ENCODE measurements at regions not wholly inside any gene's neighbourhood (a gene's known extent, or its start where the extent isn't known, plus 50 kb on each side); places are given as distances from the start of the nearest gene placed in this dataset.
"Not testable (repeated sequence)": the region's sequence is repeated elsewhere in the genome, so short reads cannot be mapped to it uniquely, and the experiment has no call there.

DNA sequence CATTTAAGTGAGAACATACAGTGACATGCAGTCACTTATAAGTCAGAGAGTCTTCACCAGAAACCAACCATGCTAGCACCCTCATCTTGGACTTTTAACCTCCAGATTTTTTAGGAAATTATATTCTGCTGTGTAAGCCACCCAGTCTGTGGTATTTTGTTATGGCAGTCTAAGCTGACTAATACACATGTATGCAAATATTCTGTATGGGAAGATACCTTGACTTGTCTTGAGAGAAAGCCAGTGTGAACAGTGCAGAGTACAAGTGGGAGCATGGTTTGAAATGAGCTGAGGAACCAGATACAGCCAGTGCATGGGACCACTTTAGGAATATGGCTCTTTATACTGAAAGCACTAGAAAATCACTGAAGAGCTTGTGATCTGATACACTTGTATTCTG, 110.4 kb upstream of the MAP9 start:
- DNase-seq (ENCODE audit: extremely low spot score, insufficient read length, low read depth) (no peak), FAIRE-seq (no peak)

DNA sequence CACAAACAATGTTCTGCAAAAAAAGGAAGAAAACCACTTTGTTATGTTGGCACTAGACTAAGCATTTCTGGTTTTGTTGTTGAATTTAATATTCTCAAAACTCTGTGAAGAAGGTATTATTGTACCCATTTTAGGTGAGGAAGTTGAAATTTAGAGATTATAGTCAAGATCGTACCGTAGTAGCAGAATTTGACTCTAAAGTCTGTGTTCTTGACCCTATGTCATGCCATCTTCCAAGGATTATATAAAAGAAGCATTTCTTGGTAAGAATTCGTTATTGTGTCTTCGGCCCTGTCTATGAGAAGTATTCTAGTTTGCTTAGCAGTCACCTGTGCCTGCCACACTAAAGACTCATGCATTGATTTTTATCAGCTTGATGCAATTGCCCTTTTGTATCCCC, 104.4 kb upstream of the MAP9 start:
- FAIRE-seq = no peak

DNA sequence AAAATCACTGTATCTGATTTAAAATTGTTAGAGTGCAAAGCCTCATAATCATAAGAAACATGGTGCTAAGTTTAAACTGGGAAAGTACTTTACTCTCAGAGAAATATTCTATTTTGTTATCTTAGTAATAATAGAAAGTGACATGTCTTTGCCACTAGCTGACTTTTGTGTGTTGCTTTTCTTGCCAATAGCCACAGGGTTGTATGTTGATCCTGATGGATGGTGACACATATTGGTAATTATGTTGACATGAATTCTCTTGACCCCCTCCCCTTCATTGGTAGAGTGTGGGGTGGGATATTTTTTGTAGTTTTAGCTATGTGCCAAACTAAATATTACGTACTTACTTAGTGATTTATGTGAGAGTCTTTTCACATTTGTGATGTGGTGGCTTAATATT, 103.1 kb upstream of the MAP9 start:
- no peak for FAIRE-seq
- DNase-seq (ENCODE audit: extremely low spot score, insufficient read length, low read depth) = no peak

More for the DNA sequence above, 104.4 kb upstream of the MAP9 start:
- DNase-seq (ENCODE audit: extremely low spot score, insufficient read length, low read depth) = no peak

DNA sequence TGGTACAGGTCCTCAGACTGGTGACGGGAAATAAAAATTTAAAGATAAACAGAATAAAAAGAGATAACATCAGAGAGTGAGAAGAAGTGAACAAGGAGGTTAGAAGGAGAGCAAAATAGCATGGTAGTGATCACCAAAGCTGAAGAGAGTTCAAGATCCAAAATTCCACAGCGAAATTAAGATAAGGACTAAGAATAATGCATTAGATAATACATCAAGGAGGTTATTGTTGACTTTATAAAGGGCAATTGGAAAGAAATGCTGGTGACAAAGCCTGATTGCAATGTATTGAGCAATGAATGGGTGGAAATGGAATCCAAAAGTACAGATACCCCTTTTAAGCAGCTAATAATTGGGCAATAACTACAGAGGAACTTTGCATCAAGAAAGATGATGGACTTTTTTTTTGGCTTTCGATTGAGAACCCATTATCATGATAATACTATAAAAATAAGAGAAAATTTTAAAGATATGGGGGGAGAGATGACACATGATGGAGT, 101.6 kb upstream of the MAP9 start:
- DNase-seq (ENCODE audit: extremely low spot score, insufficient read length, low read depth) (no peak), FAIRE-seq (no peak)

DNA sequence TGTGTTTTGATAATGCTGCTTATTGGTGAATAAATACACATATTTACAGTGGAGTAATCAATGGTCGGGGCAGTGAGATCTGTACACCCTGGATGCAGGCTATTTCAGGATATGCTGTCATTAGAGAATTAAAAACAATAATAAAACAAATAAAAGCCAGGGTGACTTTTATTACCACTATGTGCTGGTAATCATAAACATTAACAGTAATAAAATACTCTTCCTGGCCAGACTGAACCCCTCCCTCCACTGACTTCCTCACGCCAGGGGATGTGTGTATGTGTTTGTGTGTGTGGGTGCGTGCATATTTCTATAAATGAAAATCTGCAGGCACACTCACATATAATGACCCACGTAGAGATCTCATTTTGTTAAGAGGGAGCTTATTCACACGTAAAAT, 98.0 kb upstream of the MAP9 start:
- no peak for FAIRE-seq

DNA sequence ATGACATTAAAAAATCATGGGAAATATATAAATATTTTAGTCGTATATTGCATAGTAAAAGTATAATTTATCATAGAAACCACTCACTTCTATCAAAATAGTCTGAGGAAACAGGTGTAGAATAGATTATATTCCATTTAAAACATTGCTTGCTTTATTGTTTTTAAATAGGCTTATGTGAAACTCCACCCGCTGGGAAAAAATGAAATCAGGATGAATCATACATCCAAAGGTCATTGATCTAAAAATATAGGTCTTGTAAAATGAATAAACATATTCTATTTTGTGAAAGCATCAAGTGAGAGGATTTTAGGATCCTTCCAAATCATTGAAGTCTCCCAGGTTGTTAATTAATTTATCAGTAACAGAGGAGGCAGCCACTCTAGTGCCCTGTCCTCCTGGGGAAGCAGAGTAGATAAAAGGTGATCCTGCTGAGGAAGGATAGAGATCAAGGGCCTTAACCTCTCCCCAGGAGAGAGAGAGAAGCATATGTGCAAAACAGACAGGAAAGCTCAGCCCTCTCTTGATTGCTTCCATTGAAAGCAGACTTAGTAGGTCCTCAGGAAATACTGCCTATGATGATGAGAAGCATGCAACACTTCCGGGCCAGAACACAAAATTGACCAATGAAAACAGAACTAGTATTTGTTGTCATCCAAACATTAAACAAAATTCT, 96.8 kb upstream of the MAP9 start:
- no peak for FAIRE-seq

More for the DNA sequence above, 98.0 kb upstream of the MAP9 start:
- DNase-seq (ENCODE audit: extremely low spot score, insufficient read length, low read depth) = no peak

DNA sequence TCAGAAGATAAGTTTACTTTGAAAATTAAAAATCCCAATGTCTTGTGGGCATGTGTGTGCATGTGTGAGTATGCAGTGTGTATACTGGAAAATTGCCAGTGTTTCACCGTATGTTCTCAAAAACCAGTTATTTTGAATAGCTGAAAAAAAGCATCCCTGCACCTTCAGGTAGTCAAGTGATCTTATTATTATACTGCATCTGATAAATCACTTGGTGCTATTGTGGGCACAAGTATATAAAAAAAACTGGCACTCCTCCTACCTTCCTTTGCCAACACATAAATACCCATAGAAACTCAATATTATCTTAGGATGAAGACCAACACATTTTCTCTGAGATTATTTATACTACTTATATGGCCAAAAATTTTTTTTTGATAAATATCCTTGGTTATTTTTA, 91.5 kb upstream of the MAP9 start:
- DNase-seq (ENCODE audit: extremely low spot score, insufficient read length, low read depth) (no peak), FAIRE-seq (no peak)

More for the DNA sequence above, 96.8 kb upstream of the MAP9 start:
- no peak for DNase-seq (ENCODE audit: extremely low spot score, insufficient read length, low read depth)

DNA sequence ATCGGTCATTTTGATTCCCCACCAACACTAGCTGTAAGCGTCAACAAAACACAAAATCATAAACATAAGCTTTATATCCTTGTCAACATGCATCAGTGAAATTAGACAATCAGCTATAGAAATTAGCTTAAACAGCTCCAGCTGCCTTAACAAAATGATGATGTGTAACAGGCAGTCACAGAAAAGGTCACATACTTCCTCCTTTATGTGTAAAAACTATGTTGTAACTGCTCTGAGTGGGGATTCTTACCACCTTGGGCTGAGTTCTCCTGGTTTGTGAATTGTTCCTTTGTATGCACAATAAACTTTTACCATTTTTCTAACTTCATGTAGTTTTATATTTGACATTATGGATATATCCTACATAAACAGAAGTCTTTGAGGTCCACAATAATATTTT, 73.9 kb upstream of the MAP9 start:
- DNase-seq (ENCODE audit: extremely low spot score, insufficient read length, low read depth) (no peak), FAIRE-seq (no peak)

DNA sequence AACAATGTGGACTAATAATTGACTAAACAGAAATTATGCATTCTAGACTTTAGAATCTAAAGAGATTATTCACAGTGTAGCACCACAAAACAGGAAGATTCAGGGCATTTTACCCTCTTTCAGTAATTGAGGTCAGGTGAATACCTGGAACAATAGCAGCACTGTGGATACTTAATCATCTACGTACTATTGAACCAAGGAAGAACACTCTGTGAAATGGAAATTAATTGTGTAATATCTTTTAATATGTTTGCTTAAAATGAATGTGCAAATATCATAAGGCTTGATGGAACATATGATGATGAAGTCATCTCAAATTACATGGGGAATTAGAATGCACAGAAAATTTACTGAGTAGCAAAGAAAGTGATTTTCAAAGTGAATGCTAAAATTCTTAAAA, 68.5 kb upstream of the MAP9 start:
- no peak for DNase-seq (ENCODE audit: extremely low spot score, insufficient read length, low read depth)
- FAIRE-seq = no peak

DNA sequence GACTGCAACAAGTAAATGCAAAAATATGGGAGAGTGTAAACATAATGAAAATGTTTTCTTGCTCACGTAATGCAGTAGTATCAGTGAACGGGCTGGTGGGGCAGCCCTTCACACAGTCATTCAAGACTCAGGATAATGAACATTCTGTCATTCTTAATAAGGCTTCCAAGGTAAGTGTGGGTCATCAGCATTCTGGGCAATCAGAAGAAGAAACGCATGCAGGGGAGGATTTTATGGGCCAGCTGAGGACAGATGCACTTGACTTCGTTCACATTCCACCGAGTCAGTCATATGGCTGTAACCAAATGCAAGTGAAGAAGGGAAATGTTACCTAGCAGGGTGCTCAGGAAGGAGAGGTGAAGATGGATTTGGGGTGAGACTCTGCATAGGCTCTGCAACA, 68.0 kb upstream of the MAP9 start:
- DNase-seq (ENCODE audit: extremely low spot score, insufficient read length, low read depth) = no peak
- no peak for FAIRE-seq

DNA sequence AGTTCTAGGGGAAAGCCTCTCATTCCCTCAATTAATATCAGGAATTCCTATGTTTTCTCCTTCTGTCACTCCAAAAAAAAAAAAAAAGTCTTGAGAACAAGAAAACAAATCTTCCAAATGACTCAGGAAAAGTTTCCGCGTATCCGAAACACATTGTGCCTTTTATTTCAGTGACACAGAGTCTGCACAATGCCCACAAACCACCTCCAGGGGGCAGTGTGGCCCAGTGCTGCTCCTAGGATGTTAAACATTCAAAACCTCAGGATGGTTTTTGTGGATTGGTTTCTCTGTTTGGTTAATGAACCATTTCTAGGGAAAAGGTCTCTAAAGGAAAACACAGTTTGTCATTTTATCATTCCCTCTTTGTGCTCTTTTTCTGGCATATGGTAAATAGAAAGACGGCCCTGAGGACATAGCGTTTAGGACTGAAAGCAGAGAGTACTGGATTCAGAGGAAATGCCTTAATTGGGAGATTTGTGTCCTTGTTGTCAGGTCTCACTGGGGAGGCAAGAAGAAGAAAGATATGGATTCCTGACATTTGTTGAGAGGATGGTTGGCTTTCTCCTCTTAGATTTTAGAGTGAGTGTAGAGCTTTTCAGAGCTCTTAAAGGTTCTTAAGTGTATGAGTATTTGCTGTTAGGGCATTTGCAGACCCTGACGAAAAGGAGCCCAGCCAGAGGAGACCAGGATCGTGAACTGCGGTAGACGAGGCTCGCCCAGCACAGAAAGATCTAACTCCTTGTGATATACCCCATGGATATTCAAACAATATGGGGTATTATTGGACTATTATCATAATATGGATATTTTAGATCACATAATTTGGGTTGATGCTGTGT, 65.7 kb upstream of the MAP9 start:
- DNase-seq (ENCODE audit: extremely low spot score, insufficient read length, low read depth) = peak; percentile 1
- peak; percentile 78 for FAIRE-seq

DNA sequence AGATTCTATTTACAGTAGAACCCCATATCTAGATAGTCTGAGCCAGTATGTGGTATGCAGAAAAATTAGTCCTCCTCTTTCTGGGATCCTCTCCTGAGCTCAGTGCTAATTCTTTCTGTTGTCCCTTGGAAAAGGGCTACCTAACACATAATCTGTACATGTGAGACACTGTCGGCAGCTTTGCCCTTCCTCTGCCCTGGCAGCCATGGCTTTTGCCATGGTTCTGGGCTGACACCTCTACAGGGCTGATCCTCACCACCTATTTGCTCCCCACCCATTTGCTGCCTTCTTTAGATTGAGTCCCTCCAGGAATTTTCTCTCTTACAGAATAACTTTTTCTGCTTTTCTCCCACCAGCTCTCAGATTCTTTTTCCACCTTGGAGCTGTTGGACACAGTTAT, 64.7 kb upstream of the MAP9 start:
- FAIRE-seq = no peak

DNA sequence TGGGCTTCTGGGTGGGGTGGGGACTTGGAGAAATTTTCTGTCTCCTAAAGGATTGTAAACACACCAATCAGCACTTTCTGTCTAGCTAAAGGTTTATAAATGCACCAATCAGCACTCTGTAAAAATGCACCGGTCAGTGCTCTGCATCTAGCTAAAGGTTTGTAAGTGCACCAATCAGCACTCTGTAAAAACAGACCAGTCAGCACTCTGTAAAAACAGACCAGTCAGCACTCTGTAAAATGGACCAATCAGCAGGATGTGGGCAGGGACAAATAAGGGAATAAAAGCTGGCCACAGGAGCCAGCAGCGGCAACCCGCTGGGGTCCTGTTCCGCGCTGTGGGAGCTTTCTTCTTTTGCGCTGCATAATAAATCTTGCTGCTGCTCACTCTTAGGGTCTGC, 63.0 kb upstream of the MAP9 start:
- FAIRE-seq = not testable (repeated sequence)

More for the DNA sequence above, 64.7 kb upstream of the MAP9 start:
- DNase-seq (ENCODE audit: extremely low spot score, insufficient read length, low read depth) = no peak

DNA sequence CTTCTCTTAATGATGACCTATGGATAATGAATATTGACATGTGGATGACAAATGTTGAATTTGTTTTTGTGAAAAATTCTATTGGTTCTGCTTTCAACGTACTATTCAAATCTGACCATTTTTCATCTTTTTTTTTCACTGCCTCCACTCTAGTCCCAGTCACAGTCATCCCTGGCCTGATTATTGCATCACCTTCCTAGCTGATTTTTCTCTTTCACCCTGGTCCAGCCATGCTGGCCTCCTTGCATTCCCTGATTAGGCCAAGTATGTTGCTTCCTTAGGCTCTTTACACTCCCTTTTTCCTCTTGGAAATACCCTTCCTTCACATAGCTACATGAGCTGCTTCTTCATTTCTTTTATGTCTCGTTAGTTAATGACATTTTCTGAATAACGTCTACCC, 58.1 kb upstream of the MAP9 start:
- FAIRE-seq = no peak
- DNase-seq (ENCODE audit: extremely low spot score, insufficient read length, low read depth) = no peak

More for the DNA sequence above, 63.0 kb upstream of the MAP9 start:
- DNase-seq (ENCODE audit: extremely low spot score, insufficient read length, low read depth) = not testable (repeated sequence)

DNA sequence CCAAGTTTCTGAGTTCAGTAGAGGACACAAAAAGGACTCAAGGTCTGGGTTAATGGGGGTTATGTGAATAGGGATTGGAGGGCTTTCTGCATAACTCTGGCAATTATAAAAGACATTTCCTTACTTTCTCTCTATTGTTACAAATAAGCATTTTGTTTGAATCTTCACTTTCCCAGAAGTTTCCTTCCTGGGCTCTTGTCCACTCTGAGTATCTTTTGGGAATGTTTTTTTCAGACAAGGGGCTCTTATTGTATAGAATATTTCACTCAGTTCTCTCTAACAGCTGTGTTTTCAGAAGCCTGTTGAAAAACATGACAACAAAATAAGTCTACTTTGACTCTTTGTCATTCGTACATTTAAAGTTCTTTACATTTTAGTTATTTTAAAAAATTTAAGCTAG, 57.6 kb upstream of the MAP9 start:
- DNase-seq (ENCODE audit: extremely low spot score, insufficient read length, low read depth) = no peak
- FAIRE-seq = no peak

DNA sequence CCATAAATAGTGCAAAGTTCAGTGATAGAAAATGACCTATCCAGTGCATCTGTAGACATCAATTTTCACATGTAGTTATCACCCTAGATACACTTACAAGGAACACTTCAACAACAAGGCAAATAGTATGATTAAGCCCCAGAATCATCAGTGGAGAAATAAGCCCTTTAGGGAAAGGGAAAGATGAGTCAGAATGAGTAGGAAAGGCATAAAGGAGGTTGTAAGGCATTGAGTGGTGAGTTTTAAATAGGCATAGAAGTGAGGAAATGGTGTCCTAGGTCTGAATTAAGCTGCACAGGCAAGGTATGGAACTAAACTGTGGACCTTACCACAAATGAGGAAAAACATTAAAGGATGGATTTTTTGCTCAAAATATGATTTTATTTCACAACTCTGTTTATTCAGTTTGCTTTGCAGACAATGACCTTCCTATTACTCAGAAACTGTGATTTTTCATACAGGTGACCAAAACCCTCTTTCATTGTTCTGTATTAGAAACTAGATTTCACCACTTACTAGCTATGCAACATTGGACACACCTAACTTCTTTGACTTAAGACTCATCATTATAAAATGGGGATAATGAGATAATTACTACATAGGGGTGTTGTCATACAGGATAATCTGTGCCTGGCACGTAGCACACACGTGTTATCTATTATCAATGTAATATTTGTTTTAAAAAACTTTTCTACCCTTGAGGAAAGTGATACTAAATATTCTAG, 57.0 kb upstream of the MAP9 start:
- FAIRE-seq = no peak
- no peak for DNase-seq (ENCODE audit: extremely low spot score, insufficient read length, low read depth)

DNA sequence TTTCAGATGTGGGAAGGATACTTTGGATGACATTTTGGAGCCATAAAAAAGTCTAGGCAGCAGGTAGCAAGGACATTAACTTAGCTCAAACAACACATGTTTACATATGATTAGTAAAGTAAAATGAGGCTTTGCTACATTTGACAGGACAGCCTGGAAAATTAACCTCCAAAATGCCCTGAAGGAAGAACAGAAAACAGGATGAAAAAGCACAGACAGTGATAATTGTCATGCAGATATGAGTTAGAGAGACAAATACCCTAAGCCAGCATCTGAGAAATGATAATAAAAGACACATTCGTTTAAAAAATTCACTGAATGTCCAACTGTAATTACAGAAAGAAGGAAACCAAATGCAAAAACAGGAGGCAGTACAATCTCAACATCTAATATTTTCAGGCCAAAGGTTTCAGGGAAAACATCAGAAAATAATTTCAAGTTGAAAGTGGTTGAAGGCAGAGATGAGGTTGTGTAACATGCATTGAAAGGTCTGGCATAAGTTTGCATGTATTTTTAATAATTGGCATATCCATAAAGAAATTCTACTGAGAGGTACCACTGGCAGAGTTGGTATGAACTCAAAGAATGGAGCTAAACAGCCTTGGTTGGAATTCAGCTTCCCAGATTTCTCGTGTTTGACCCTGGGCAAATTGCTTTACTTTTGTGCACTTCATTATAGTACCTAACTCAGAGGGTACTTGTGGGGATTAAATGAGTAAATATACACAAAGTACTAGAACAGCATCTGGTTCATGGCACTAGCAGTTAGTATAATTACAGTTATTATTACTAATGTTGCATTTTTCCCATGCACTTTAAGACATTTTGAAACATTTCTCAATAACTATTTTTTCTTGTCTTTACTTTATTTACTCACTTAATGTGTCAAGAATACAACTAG, 54.4 kb upstream of the MAP9 start:
- no peak for DNase-seq (ENCODE audit: extremely low spot score, insufficient read length, low read depth)
- no peak for FAIRE-seq

DNA sequence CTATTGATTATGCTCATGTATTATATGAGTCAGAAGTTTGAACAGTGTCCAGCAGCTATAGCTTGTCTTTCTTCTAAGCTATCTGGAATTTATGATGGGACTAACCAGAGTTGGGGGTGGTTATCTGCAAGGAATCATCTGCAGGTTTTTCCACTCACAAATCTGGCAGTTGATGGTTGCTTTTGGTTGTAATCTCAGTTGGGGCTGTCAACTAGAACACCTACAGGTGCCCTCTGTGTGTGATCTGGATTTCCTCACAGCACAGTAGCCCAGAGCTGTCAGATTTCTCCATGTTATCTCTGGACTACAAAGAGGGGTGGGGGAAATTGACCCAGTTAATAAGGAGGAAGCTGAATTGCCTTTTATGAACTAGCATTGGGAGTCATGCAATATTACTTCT, 51.4 kb upstream of the MAP9 start:
- DNase-seq (ENCODE audit: extremely low spot score, insufficient read length, low read depth) (no peak), FAIRE-seq (no peak)

DNA sequence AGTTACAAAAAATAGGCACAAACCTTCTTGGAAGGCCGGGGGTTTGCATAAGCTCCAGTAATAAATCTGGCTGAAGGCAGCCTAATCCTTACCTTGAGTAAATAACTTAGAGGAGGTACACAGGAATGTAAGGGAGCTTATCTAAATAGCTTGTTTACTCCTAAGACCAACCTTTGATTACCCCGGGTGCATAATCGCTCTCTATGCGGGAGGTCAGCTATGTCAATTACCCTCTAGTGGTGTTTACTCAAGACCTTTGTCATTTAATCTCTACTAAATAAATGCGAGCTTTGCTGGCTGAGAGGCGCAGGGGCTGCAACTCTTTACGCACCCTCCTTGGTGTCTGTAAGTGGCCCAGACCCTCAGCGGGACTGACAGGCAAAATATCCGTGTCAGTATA, 50.2 kb upstream of the MAP9 start:
- FAIRE-seq (no peak), DNase-seq (ENCODE audit: extremely low spot score, insufficient read length, low read depth) (no peak)

Measured in GM18507 (cell line).